Smooth muscle cell (in vitro differentiated cells): ENCODE measurements at regions not wholly inside any gene's neighbourhood (a gene's known extent, or its start where the extent isn't known, plus 50 kb on each side); places are given as distances from the start of the nearest gene placed in this dataset.

Experiments used
- DNase-seq: peaks from one replicate; lab custom pipeline; 2025; ENCODE audit not compliant: unreplicated experiment; lab: John Stamatoyannopoulos, UW
- H2AFZ ChIP-seq: fragments of 200-600 bp; sonication (generic); 2 replicates; pipeline ENCODE4 v1.6.0; 2016; ENCODE audit warnings: antibody characterized with exemption, low read depth, mild to moderate bottlenecking
- H3F3A ChIP-seq: fragments of 200-600 bp; sonication (generic); 2 replicates; pipeline ENCODE4 v1.6.0; 2017; ENCODE audit warnings: antibody characterized with exemption, low read depth
- H3K27ac ChIP-seq: fragments of 200-600 bp; sonication (generic); 2 replicates; pipeline ENCODE4 v1.5.1; 2016; ENCODE audit warnings: low read depth, mild to moderate bottlenecking
- H3K27me3 ChIP-seq: fragments of 200-600 bp; sonication (generic); 2 replicates; pipeline ENCODE4 v1.6.1; 2016; ENCODE audit warnings: low read depth, mild to moderate bottlenecking
- H3K36me3 ChIP-seq: fragments of 200-600 bp; sonication (generic); 2 replicates; pipeline ENCODE4 v1.5.1; 2016; ENCODE audit warnings: low read depth
- H3K4me1 ChIP-seq: fragments of 200-600 bp; sonication (generic); 2 replicates; pipeline ENCODE4 v1.5.1; 2016; ENCODE audit warnings: low read depth
- H3K4me2 ChIP-seq: fragments of 200-600 bp; sonication (generic); 2 replicates; pipeline ENCODE4 v1.6.0; 2016; ENCODE audit warnings: mild to moderate bottlenecking
- H3K4me3 ChIP-seq: fragments of 200-600 bp; sonication (generic); 2 replicates; pipeline ENCODE4 v1.5.1; 2016; ENCODE audit warnings: mild to moderate bottlenecking
- H3K79me2 ChIP-seq: fragments of 200-600 bp; sonication (generic); 2 replicates; pipeline ENCODE4 v1.6.0; 2016; ENCODE audit warnings: low read depth, mild to moderate bottlenecking
- H3K9ac ChIP-seq: fragments of 200-600 bp; sonication (generic); 2 replicates; pipeline ENCODE4 v1.6.0; 2016; ENCODE audit warnings: low read depth
- H3K9me3 ChIP-seq: fragments of 200-600 bp; sonication (generic); replicated peaks from 2 replicates; pipeline ENCODE4 v1.5.1; 2016; ENCODE audit warnings: low read depth
- H4K20me1 ChIP-seq: fragments of 200-600 bp; sonication (generic); 2 replicates; pipeline ENCODE4 v1.6.0; 2016; ENCODE audit warnings: low read depth
- WGBS: methylation state at CpG from one replicate; pipeline ENCODE4 v1.1.7; 2016; ENCODE audit warnings: low lambda C conversion rate; 5-methylcytosine and 5-hydroxymethylcytosine counted together
- TF ChIP-seq, protein P1 (sequence below): fragments of 200-600 bp; sonication (generic); IDR thresholded peaks from 2 replicates; pipeline ENCODE4 v1.5.1; 2017; ENCODE audit warnings: borderline replicate concordance, mild to moderate bottlenecking, antibody characterized with exemption; ENCODE audit not compliant: insufficient read depth, poor library complexity, severe bottlenecking

DNA sequence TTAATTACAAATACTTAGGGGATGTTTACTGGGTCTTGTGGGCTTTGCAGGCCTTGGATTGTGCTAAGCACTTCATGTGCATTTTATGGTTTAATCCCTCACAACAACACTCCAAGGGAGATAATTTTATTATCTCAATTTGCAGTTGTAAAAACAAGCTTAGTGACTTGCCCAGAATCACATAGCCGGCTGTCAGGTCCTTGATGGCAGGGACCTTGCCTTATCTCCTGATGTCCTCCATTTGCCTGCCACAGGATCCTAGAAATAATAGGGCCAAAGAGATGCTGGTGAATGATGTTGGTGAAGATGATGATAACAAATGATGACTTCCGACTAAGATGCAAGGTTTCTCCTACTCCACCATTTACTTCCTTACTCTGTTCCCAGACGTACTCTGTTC is 385.4 kb downstream of the TMEM135 start:
- Histone ChIP-seq H3K4me3 (no peak overlapping the region), H3K27me3 (no peaks in the 10 kb centered on the region), H4K20me1 (no peaks in the 10 kb centered on the region), H3K9ac (no peak overlapping the region), H3K4me1 (no peaks in the 10 kb centered on the region), H3F3A (no peaks in the 10 kb centered on the region), H3K27ac (no peak overlapping the region), H2AFZ (peak overlapping the region; percentile 28), H3K9me3 (no peaks in the 10 kb centered on the region), H3K36me3 (no peaks in the 10 kb centered on the region), H3K4me2 (no peak overlapping the region), H3K79me2 (no peaks in the 10 kb centered on the region)
- no peak for DNase-seq
- WGBS: 57% methylated on average over 3 of the region's 3 CpGs
- TF ChIP-seq, protein P1, sequence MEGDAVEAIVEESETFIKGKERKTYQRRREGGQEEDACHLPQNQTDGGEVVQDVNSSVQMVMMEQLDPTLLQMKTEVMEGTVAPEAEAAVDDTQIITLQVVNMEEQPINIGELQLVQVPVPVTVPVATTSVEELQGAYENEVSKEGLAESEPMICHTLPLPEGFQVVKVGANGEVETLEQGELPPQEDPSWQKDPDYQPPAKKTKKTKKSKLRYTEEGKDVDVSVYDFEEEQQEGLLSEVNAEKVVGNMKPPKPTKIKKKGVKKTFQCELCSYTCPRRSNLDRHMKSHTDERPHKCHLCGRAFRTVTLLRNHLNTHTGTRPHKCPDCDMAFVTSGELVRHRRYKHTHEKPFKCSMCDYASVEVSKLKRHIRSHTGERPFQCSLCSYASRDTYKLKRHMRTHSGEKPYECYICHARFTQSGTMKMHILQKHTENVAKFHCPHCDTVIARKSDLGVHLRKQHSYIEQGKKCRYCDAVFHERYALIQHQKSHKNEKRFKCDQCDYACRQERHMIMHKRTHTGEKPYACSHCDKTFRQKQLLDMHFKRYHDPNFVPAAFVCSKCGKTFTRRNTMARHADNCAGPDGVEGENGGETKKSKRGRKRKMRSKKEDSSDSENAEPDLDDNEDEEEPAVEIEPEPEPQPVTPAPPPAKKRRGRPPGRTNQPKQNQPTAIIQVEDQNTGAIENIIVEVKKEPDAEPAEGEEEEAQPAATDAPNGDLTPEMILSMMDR: no peak

DNA sequence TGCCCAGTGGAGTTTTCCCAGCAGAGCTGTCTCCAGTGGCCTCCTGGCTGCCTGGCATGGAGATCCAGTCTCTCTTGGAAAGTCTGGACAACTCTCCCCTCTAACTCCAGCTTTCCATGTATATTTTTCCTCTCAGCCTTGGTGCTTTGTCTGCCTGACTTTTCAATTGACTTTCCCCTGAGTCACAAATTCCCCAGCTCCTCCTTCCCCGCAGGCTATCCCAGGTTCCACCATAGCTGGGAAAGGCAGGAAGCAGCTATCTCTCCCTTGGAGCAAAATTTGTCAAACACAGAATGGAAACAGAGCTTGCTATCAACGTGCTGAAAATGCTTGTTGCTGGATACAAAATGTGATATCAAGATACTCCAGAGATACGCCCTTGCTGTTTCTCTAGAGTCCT is 384.8 kb downstream of the TMEM135 start:
- H3K9ac ChIP-seq: peak overlapping the region; percentile 11
- no peaks in the 10 kb centered on the region for H3K9me3 ChIP-seq
- DNase-seq: no peak
- H4K20me1 ChIP-seq: no peaks in the 10 kb centered on the region
- no peak overlapping the region for H3K4me3 ChIP-seq
- H3K27me3 ChIP-seq: no peaks in the 10 kb centered on the region
- no peaks in the 10 kb centered on the region for H3K4me1 ChIP-seq
- TF ChIP-seq, protein P1: no peak
- peak overlapping the region; percentile 28 for H2AFZ ChIP-seq
- H3K27ac ChIP-seq: peak overlapping the region; percentile 48
- no peaks in the 10 kb centered on the region for H3K79me2 ChIP-seq
- 34% methylated on average over 3 of the region's 3 CpGs for WGBS
- H3K4me2 ChIP-seq: no peak overlapping the region
- H3F3A ChIP-seq: no peaks in the 10 kb centered on the region
- H3K36me3 ChIP-seq: no peaks in the 10 kb centered on the region

GRCh38 chr11:87421422-87421821 is 383.7 kb downstream of the TMEM135 start:
- Histone ChIP-seq H3K27me3 (no peaks in the 10 kb centered on the region), H3K4me3 (no peak overlapping the region), H3K36me3 (no peaks in the 10 kb centered on the region), H3K4me2 (no peak overlapping the region), H3K79me2 (no peaks in the 10 kb centered on the region), H4K20me1 (no peaks in the 10 kb centered on the region), H3K4me1 (no peaks in the 10 kb centered on the region), H3K9ac (no peak overlapping the region), H3K27ac (no peak overlapping the region), H3F3A (no peaks in the 10 kb centered on the region), H3K9me3 (no peaks in the 10 kb centered on the region), H2AFZ (no peak overlapping the region)
- TF ChIP-seq, protein P1: peak; percentile 78
- DNase-seq: no peak
- WGBS: 31% methylated on average over 2 of the region's 2 CpGs

GRCh38 chr11:87417951-87418350 is 380.2 kb downstream of the TMEM135 start:
- Histone ChIP-seq H2AFZ (no peak overlapping the region), H3F3A (no peaks in the 10 kb centered on the region), H3K79me2 (no peaks in the 10 kb centered on the region), H3K9me3 (no peaks in the 10 kb centered on the region), H3K9ac (no peak overlapping the region), H3K36me3 (no peaks in the 10 kb centered on the region), H3K4me1 (no peaks in the 10 kb centered on the region), H3K27ac (no peak overlapping the region), H4K20me1 (no peaks in the 10 kb centered on the region), H3K27me3 (no peaks in the 10 kb centered on the region), H3K4me3 (no peak overlapping the region), H3K4me2 (no peak overlapping the region)
- TF ChIP-seq, protein P1: no peak
- DNase-seq: no peak
